Keratinocyte (primary cell): ENCODE measurements at regions not wholly inside any gene's neighbourhood (a gene's known extent, or its start where the extent isn't known, plus 50 kb on each side); places are given as distances from the start of the nearest gene placed in this dataset.

ENCODE experiments used
- DNase-seq: peaks from one replicate; pipeline ENCODE4 v3.0.0-alpha.2; 2011; ENCODE audit warnings: low read depth, missing footprints, low spot score
- FAIRE-seq: peaks from 2 replicates; lab custom pipeline; 2011; peaks lifted over from hg19 to GRCh38; lab: Jason Lieb, UNC
- H2AFZ ChIP-seq: 2 replicates; pipeline ENCODE4 v1.6.0; 2012; ENCODE audit warnings: low read length, control low read depth, inconsistent platforms; ENCODE audit not compliant: control insufficient read depth
- H3K27ac ChIP-seq: 2 replicates; pipeline ENCODE4 v1.5.1; 2011; ENCODE audit warnings: low read length; ENCODE audit not compliant: control insufficient read depth, insufficient read depth
- H3K27me3 ChIP-seq: 3 replicates; pipeline ENCODE4 v1.6.0; 2011; ENCODE audit warnings: low read length; ENCODE audit not compliant: control insufficient read depth, insufficient read depth; ENCODE audit errors: extremely low read depth
- H3K36me3 ChIP-seq, 2 experiments: 2 replicates in 1 of 2; 3 replicates in 1 of 2; pipeline ENCODE4 v1.5.1; 2011; ENCODE audit warnings: low read length in 2 of 2, mild to moderate bottlenecking in 1 of 2; ENCODE audit not compliant: control insufficient read depth in 2 of 2, insufficient read depth in 2 of 2; ENCODE audit errors: extremely low read depth in 1 of 2
- H3K4me1 ChIP-seq: 3 replicates; pipeline ENCODE4 v1.5.1; 2011; ENCODE audit warnings: low read length; ENCODE audit not compliant: control insufficient read depth, insufficient read depth; ENCODE audit errors: extremely low read depth
- H3K4me2 ChIP-seq: 3 replicates; pipeline ENCODE4 v1.6.0; 2011; ENCODE audit warnings: low read depth, low read length; ENCODE audit not compliant: control insufficient read depth, insufficient read depth; ENCODE audit errors: extremely low read depth
- H3K4me3 ChIP-seq, 3 experiments: fragments of 200-600 bp in 1 of 3; sonication (generic) in 1 of 3; 2 replicates in 2 of 3; 3 replicates in 1 of 3; pipeline ENCODE4 v1.5.1; 2011 to 2016; ENCODE audit warnings: low read length in 3 of 3, mild to moderate bottlenecking in 3 of 3, control low read depth in 2 of 3, inconsistent platforms in 1 of 3, low read depth in 1 of 3, mixed read lengths in 1 of 3, mixed run types in 1 of 3, moderate library complexity in 1 of 3; ENCODE audit not compliant: control insufficient read depth in 2 of 3, insufficient read depth in 2 of 3; ENCODE audit errors: extremely low read depth in 1 of 3
- H3K79me2 ChIP-seq: 2 replicates; pipeline ENCODE4 v1.6.0; 2012; ENCODE audit warnings: low read length; ENCODE audit not compliant: control insufficient read depth, insufficient read depth
- H3K9ac ChIP-seq: 3 replicates; pipeline ENCODE4 v1.6.0; 2011; ENCODE audit warnings: low read length; ENCODE audit not compliant: control insufficient read depth, insufficient read depth; ENCODE audit errors: extremely low read depth
- H3K9me1 ChIP-seq: 3 replicates; pipeline ENCODE4 v1.6.0; 2011; ENCODE audit warnings: low read length; ENCODE audit not compliant: control insufficient read depth, insufficient read depth; ENCODE audit errors: extremely low read depth
- H3K9me3 ChIP-seq: 2 replicates; pipeline ENCODE4 v1.5.1; 2012; ENCODE audit warnings: low read depth, low read length; ENCODE audit not compliant: control insufficient read depth
- H4K20me1 ChIP-seq: 3 replicates; pipeline ENCODE4 v1.6.0; 2011; ENCODE audit warnings: low read length; ENCODE audit not compliant: control insufficient read depth, insufficient read depth; ENCODE audit errors: extremely low read depth
- EZH2 ChIP-seq: IDR thresholded peaks from one replicate; pipeline ENCODE4 v1.6.1; 2012; ENCODE audit warnings: inconsistent platforms, mild to moderate bottlenecking, low read length, moderate library complexity
- dilution Hi-C: fragments of 300-500 bp; cut with MboI; formaldehyde crosslinking; loops from one replicate; pipeline ENCODE4 v1.7.0; 2020; ENCODE audit warnings: low sequenced_read_pairs; ENCODE audit not compliant: extremely low pct_ligation_motif_present
- TF ChIP-seq, protein P1 (sequence below), 3 experiments: IDR thresholded peaks in 1 of 3; conservative IDR thresholded peaks in 1 of 3; optimal IDR thresholded peaks in 1 of 3; 2 replicates in 2 of 3; 3 replicates in 1 of 3; pipeline versions ENCODE3 to v1.5.1; 2011; ENCODE audit warnings: low read length in 3 of 3, mild to moderate bottlenecking in 3 of 3, moderate library complexity in 2 of 3, control low read depth in 1 of 3, inconsistent platforms in 1 of 3; ENCODE audit not compliant: insufficient read depth in 2 of 3; ENCODE audit errors: extremely low read depth in 1 of 3

DNA sequence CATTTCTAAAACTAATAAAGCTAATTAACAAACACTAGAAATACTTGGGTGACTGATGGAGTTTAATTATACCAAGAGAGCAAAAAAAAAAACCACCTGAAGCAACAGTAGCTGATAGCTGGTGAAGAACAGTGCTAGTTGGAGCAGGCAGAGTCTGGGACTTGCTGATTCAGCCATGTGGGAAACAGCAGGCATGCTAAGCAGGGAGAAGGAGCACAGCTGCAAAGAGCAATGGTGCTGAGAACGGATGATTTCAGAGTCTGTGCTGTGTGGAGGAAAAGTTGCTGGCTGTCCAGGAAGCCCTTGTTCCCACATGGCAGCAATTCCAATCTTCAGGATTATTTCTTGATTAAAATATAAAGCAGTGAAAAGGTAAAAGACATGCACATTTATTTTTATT, 68.8 kb downstream of the NPY1R start:
- no peak for DNase-seq
- no peak overlapping the region for H3K4me2 ChIP-seq
- no peaks in the 10 kb centered on the region for H3K9me1 ChIP-seq
- H3K27ac ChIP-seq = no peak overlapping the region
- no peaks in the 10 kb centered on the region for H3K36me3 ChIP-seq
- no peaks in the 10 kb centered on the region for H3K9me3 ChIP-seq
- no peak overlapping the region for H2AFZ ChIP-seq
- dilution Hi-C loops = no loop called here
- H3K79me2 ChIP-seq = no peaks in the 10 kb centered on the region
- no peaks in the 10 kb centered on the region for H3K27me3 ChIP-seq
- no peaks in the 10 kb centered on the region for H3K4me1 ChIP-seq
- no peak for TF ChIP-seq EZH2
- TF ChIP-seq, protein P1, sequence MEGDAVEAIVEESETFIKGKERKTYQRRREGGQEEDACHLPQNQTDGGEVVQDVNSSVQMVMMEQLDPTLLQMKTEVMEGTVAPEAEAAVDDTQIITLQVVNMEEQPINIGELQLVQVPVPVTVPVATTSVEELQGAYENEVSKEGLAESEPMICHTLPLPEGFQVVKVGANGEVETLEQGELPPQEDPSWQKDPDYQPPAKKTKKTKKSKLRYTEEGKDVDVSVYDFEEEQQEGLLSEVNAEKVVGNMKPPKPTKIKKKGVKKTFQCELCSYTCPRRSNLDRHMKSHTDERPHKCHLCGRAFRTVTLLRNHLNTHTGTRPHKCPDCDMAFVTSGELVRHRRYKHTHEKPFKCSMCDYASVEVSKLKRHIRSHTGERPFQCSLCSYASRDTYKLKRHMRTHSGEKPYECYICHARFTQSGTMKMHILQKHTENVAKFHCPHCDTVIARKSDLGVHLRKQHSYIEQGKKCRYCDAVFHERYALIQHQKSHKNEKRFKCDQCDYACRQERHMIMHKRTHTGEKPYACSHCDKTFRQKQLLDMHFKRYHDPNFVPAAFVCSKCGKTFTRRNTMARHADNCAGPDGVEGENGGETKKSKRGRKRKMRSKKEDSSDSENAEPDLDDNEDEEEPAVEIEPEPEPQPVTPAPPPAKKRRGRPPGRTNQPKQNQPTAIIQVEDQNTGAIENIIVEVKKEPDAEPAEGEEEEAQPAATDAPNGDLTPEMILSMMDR (optimal IDR thresholded peaks at IDR 0.05 in 1 of 3, IDR thresholded peaks at IDR 0.05 in 1 of 3, conservative IDR thresholded peaks at IDR 0.05 in 1 of 3; ENCODE audit: extremely low read depth in 1 of 3, insufficient read depth in 2 of 3, low read length in 3 of 3) = no peak
- no peak overlapping the region for H3K4me3 ChIP-seq
- no peak overlapping the region for H3K9ac ChIP-seq
- FAIRE-seq = no peak
- H4K20me1 ChIP-seq = no peaks in the 10 kb centered on the region

DNA sequence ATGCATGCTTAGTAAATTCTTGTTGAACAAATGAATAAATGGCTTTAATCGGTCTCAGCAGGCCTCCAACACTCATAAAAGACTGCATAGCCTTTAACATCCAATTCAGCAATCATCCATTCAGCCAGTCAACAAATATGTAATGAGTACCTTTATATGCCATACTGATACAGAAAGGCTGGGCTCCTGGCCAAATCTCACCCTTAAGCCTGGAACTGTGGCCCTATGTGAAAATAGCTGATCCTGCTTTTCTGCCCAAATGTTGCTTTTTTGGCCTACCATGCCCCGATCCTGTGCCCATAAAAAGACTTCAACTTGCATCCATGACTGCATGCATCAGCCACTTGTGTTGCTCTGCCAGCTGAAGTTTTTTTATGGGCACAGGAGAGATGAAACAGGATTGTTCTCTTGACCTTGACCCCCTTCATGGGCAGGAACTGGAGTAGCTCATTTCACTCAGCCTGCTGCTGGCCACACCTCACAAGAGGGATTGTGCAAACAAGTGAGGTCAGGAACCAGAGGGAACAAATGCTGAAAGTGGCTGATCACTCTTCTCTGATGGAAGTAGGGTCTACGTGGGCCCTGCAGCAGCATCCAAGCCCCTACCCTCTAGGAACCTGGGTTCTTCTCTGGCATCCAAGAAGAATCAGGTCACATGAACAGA, 75.6 kb downstream of the NPY1R start:
- no peak for TF ChIP-seq EZH2
- TF ChIP-seq, protein P1 (optimal IDR thresholded peaks at IDR 0.05 in 1 of 3, IDR thresholded peaks at IDR 0.05 in 1 of 3, conservative IDR thresholded peaks at IDR 0.05 in 1 of 3; ENCODE audit: extremely low read depth in 1 of 3, insufficient read depth in 2 of 3, low read length in 3 of 3) = no peak
- no peak overlapping the region for H2AFZ ChIP-seq
- dilution Hi-C loops = no loop called here
- H3K27ac ChIP-seq = no peak overlapping the region
- H3K27me3 ChIP-seq = no peaks in the 10 kb centered on the region
- H3K4me3 ChIP-seq = no peak overlapping the region
- no peaks in the 10 kb centered on the region for H4K20me1 ChIP-seq
- H3K9me3 ChIP-seq = no peaks in the 10 kb centered on the region
- H3K4me2 ChIP-seq = no peak overlapping the region
- FAIRE-seq (no peak), DNase-seq (no peak)
- no peaks in the 10 kb centered on the region for H3K9me1 ChIP-seq
- H3K79me2 ChIP-seq = no peaks in the 10 kb centered on the region
- H3K9ac ChIP-seq = no peak overlapping the region
- H3K36me3 ChIP-seq = no peaks in the 10 kb centered on the region
- H3K4me1 ChIP-seq = no peaks in the 10 kb centered on the region
